Kasumi-1 (cell line): ENCODE measurements at regions not wholly inside any gene's neighbourhood (a gene's known extent, or its start where the extent isn't known, plus 50 kb on each side); places are given as distances from the start of the nearest gene placed in this dataset.

ENCODE experiments used
- DNase-seq, 2 experiments: peaks; one replicate each; lab custom pipeline; 2025; lab: John Stamatoyannopoulos, UW

DNA sequence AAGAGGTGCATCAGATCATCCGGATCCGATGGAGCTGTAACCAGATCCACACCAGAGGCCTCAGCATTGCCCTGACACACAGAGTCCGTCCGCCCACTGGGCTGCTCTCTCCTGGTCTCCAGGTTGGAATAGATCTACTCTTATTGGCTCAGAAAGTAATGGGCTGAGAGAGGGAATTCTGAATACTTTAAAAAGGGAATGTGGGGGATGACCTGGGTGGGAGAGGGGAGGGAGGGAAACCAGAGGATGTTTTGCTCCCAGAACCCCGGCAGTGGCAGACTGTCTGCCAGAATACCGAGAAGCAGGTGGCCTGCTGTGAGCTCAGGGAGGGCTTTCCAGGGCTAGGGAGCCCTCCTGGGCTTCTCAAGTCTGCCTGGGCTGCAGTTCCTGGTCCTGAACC is 126.5 kb downstream of the ENGASE start:
- no peak for DNase-seq

DNA sequence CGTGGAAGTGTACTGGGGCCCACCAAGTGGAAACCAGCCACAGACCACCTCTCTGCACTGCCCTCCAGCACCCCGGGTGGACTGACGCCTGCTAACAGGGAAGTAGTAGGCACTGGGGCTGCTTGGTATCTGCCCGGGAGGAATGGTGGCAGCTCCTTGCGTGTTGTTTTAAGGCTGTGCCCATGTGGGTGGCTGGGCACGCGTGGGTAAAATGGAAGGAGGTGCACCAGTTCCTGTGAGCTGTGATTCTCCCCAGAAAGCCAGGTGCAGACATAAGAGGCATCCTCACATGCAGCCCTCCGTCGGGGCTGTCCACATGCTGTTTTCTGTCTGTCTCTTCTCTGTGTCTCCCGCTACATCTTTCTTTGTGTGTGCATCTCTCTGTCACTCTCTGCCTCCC is 122.3 kb downstream of the ENGASE start:
- DNase-seq = no peak

DNA sequence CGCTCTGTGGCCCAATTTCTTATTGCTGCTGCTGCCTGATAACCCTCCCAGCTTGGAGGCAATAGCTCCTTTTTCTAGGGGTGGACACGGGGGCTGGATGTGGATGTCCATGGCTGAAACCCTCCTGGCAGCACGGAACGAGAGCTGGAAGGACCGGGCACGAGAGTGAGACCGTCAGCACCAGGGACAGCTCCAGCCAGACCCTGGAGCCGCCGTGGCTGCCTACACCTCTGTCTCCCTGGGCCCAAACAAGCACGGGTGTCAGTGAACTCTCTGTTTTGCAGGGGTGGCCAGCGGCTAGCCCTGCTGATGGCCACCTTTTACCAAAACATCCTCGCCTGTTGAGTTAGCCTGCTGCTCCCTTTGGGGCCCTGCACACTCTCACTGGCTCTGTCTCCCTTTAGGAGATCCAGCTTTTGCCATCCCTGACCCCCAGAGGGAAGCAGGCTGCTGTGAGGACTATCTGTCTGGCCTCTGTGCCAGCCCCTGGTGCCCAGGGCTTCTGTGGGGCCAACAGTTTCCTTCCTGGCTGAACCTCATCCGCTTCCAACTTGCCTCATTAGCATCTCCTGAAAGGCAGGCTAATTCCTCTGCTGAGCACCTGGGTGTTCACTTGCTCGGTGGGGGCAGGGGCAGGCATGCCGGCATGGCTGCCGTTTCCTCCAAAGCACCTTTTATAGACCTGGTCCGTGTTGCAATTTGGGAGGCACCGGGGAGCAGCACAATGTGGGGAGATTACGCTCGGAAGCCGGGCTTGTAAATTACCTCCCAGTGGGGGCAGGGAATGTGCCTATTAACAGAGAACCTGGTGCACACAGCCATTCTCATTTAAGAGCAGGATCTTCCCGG is 118.1 kb downstream of the ENGASE start:
- peak; percentile 42 to 74 for DNase-seq

DNA sequence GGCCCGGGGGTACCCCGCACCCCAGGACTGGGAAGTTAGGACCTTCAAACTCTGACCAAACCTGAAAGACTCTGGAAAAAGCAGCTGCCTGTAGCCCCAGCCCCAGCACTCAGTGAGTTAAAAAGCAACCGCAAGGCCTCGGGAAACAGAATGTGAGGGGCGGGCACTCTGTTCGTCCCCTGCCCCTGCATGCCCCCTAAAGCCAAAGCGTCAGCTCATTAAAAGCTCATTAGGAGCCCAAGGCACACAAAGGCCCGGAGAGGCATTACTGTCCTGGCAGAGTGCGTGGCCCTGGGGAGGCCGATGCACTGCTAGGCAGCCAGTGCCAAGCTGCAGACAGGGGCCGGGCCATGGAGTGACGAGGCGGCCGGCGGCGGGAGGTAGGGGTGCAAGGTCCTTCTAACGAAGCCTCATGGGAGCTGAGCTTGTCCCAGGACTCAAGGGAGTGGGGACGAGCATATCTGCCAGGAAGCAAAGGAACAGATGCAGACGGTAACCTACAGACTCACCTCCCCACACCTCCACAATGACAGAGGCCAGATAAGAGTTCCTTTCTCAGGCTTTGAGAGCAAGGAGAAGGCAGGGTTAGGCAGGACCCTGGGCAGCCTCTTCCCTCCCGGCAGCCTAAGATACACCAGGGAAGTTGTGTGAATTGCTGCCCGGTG is 116.8 kb downstream of the ENGASE start:
- no peak for DNase-seq

DNA sequence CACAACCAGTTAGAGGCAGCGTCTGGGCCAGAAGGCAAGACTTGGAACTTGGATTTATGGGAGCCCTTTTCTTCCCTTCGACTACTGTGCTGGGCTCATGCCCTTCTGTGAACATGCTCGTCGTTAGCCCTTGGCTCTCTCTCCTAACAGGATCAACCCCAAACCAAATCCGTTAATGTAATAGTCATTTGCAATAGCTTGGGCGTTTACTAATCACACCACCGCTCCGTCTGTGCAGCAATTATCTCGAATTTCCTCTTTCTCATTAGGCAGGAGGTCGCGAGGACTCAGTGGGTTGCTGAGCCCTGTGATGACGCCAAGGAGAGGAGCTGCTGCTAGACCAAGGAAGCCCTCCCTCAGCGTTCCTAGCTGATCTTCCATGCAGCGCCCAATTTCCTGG is 114.7 kb downstream of the ENGASE start:
- DNase-seq = no peak

DNA sequence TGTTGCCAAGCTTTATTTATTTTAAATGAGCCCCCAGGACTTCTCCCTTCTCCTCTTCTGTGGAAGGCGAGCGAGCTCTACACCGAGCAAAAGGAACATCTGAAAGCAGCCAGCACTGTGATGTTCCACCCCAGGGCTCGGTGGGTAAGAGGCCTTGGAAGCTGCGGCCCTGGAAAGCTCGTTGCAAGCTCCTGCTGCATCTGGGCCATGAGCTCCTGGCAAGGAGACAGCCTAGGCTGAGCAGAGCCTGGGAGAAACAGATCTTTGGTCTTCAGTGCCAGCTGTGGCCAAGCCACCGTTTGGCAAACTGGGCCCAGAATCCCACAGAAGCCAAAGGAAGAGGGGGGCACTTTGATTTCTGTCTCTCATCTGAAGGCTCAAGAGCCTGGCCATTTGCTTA is 114.1 kb downstream of the ENGASE start:
- DNase-seq = no peak

DNA sequence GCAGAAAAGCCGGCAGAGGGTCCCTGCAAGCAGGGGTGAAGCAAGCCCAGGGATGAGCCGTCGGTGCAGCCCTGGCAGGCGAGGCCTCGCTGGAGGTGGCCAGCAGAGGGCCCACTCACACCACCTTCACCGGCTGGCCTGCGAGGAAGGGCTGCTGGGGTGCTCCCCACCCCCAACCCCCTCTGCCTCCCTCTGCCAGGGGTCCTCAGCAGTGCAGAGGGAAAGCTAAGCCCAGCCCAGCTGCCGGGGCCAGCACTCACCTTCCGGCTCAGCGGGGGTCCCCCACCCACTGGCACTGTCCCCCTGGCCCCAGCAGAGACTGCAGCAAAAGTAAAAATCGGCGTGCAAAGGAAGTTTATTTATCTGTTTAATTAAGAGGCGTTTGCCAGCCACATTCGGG is 113.4 kb downstream of the ENGASE start:
- peak; percentile 5 to 8 for DNase-seq

DNA sequence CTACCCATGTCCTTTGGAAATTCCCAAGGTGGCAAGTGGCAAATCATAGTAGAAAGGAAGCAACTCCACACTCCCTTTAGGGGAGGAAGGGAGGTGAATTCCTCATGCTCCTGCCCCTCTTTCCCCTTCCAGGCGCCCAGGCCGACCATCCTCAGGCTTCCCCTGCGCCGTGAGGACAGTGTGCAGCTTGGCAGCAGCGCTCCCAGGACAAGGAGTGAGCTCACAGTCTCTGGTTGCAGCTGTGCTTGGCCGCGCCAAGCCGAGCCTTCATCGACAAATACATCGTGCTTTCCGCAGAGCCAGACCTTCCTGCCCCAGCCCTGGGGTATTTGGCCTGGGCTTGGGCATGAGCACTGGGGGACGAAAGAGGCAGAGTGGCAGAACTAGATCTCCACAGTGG is 112.6 kb downstream of the ENGASE start:
- DNase-seq = no peak

DNA sequence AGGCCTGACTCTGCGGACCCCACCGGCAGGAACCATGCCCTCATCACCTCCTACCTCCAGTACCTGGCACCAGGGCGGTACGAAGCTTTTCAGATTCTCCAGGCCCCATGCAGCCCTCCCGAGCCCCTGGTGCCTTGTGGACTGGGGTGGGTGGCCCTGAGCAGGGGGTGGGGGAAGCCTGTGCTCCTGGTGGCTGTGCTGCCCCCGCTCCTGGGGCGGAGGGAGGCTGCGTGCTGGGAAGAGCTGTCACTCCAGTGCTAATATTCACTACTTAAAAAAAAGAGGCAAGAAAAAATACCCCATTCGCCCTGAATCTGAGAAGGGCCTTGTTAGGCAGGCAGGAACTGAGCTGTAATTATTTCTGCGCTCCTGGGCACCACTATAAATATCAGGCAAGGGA is 111.8 kb downstream of the ENGASE start:
- DNase-seq = no peak

DNA sequence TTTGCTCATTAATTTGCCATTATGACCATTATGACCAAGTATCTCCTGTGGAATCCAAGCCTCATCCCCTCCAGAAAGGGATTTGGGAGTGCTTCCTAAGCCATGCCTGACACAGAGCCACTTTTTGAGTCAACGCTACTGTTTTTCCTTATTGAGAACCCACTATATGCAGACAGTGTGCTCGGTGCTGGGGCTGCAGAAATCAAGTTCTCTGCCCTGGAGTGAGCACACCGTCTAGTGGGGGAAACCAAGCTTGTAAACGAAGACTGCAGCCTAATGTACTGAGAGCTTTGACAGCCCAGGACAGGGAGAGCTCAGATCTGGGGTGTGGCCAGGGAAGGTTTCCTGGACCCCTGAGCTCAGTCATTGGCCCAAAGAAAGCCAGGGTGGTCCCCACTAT is 111.0 kb downstream of the ENGASE start:
- DNase-seq = no peak

DNA sequence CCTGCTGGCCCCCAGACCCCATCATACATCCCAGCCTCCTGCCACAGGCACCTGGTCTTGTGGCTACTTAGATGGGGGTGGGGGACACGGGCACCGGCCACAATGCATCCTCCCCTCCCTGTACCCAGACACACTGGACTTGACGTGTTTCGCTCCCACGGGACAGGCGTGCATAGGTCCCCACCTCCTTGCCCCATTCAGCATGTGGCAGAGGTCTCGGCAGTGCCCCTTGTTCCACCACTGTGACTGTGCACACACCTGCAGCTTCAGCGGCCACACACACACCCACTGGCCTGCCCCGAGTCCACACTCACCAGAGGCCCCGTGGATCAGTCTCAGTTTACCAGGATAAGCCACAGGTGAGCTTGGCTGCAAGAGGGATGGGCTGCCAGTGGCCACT is 109.6 kb downstream of the ENGASE start:
- no peak for DNase-seq

DNA sequence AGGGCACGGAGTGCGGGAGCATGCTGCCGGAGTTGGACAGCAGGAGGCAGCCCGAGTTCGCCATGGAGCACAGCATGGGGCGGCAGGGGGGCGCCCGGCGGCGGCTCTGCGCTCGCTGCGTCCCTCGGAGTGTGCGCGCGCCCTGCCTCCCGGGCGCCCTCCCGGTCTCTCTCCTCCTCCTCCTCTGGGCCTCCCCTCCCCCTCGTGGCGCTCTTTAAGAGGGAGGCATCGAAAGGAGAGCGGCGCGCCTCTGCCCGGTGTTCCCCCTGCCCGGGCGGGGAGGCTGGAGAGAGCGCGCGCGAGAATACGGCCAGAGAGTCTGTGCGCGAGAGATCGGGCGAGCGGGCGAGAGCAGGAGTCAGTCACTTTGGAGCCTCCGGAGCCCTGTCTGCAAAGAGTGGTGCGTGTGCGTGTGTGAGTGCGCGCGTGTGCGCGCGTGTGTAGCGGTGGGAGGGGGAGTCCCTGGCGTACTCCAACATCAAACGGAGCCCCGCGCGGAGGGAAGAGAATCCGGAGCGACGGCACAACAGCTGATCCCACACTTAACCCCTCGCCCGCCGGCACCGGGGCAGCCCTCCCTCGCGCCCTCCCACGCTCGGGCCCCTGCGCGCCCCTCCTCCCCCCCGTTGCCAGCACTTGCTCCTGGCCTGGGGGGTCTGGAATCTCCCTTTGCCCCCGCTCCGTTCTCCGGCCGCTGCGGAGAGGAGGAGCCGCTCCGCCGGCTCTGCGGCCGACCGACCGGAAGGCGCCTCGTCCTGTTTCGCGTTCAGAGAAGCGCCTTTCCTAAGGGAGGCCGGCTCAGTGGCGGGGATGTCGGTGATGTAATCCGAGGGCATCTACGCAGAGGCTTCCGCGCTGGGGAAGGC is 108.9 kb downstream of the ENGASE start:
- peak; percentile 43 to 52 for DNase-seq

DNA sequence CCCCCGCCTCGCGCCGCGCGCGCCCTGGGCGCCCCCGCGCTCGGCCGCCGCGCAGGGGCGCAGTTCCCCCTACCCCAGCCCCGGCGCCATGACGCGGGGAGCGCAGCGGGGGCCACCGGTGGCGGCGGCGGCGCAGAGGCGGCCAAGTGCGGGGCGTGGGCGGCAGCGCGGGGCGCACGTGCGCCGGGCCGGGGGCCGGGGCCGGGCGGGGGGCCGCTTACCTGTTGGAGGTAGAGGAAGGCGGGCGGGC is 108.3 kb downstream of the ENGASE start:
- DNase-seq = no peak

DNA sequence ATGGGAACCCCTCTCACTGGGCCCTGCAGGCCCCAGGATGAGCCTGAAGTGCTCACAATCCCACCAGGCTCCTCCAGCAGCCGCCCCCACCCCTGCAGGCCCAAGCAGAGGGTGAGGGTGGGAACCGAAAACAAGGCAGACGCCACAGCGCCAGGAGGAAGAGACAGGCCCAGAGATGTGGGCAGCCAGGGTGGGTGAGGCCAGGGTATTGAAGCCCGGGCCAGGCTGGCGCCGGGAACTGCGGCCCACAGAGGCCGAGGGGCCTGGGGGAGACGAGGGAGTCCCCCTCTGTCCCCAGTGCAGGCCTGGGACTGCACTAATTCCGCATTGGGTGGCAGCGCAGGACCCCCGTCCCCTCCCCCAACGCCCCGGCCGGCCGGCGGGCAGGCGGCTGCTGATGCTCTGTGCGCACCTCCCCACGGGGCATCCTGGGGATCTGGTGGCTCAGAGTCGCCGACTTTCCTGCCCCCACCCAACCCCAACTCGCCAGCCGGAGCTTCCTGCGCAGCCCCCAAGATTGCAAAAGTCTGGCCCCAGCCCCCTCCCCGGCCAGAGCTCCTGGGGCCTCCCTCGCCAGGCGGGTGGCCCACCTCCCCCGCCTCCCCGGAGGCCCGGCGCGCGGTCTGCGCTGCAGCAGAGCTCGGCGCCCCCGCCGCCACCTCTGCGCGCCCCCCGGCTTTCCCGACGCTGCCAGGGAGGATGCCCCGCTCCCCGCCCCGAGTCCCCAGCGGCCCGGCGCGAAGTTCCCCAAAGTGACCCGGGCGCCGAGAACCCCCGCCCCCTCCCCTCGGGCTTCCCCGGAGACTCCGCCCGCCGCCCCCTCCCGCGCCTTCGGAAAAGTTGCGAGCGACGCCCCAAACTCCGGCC is 107.8 kb downstream of the ENGASE start:
- no peak for DNase-seq

DNA sequence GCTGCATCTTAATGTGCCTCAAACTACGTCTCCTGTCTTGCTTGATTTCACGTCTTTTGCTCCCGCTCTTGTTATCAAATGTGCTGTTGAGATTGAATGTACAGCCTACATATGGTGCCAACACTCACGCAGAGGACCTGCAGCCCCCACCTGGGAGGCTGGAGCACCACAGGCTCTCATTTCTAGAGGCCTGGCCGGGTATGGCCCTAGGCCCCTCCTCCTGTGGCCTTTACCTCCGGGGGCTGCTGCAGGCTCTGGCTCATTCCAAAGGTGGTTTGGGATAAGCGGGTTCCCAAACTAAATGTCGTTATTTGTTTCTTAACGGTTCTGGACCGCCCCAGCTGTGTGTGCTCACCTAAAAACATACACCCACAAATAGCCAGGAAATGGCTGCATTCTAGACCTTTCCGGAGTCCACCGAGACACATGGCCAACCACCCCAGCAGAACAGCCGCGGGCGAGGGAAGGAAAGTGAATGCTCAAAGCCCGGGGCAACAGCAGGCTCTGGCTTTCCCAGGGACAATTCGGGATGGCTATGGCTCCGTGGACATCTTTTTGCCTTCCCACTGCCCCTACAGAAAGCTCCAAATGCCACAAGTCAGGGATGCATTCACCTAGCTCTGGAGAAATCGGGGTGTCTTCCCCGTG is 105.9 kb downstream of the ENGASE start:
- no peak for DNase-seq

DNA sequence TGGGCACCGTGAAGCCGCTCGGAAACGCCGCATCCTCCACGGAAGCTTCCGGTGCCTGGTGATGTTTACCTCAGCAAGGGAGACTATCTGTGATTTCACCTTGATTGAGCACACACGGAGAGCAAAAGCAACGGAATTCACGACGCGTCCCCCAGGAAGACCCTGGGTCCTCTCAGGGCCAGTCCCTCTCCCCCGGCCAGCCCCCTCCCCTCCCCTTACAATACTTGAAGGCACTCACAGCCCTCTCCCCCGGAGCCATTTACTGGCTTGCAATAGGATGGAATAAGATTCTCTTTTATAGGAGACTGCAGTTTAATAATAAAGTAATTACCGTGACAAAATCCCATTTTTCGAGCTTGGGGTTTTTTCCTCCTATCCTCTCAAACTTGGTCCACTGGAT is 104.7 kb downstream of the ENGASE start:
- no peak for DNase-seq

DNA sequence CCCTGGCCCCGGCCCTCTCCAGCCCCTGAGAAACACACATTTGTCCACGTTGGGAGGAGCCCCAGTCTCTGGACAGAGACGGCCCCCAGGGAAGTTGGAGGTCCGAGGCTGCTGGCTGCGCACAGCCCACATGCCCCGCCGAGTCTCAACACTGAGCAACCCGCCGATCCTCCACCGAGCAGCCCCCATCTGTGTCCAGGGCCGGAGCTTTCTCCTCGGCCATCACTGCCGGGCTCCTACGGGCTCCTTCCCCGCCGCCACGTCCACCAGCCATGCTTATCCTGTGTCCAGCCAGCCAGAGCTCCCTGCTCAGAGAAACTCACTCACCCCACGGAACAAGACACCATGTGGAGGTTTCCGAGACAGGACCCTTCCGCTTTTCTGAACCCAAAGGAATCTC is 103.3 kb downstream of the ENGASE start:
- DNase-seq = no peak

DNA sequence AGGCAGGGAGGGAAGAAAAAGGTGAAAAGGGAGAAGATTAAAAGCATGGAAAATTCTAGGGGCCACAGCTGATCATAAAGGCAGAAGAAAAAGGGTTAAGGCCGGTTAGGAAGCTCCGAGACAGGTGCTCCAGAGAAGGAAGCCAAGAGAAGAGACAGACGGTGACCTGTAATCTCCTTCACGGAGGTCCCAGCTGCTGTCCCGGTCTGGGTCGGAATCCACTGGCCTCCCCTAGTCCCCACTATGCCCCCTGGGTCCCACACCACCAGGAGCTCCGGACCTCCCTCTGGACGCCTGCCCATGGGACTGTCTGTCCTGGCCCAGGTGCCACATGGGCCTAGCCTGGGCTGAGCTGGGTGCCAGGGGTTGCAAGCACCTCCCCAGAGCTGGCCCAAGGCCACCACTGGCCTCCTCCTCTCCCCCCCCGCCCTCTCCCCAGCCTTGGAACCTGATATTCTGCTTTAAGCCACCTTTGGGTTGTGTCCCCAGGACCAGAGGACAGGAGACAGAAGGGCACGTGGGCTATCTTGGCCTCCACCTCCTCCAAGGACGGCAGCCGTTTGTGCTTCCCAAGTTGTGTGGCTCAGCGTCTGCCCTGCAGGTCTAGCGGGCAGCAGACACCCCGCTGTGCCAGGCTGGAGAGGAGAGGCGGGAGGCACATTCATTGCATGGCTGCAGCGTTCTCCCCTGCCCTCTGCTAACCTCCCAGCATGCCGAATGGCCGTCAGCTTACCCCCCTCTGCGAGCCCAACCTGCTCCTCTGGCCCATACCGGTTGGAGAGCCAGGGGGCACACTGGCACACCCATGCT is 102.4 kb downstream of the ENGASE start:
- no peak for DNase-seq

DNA sequence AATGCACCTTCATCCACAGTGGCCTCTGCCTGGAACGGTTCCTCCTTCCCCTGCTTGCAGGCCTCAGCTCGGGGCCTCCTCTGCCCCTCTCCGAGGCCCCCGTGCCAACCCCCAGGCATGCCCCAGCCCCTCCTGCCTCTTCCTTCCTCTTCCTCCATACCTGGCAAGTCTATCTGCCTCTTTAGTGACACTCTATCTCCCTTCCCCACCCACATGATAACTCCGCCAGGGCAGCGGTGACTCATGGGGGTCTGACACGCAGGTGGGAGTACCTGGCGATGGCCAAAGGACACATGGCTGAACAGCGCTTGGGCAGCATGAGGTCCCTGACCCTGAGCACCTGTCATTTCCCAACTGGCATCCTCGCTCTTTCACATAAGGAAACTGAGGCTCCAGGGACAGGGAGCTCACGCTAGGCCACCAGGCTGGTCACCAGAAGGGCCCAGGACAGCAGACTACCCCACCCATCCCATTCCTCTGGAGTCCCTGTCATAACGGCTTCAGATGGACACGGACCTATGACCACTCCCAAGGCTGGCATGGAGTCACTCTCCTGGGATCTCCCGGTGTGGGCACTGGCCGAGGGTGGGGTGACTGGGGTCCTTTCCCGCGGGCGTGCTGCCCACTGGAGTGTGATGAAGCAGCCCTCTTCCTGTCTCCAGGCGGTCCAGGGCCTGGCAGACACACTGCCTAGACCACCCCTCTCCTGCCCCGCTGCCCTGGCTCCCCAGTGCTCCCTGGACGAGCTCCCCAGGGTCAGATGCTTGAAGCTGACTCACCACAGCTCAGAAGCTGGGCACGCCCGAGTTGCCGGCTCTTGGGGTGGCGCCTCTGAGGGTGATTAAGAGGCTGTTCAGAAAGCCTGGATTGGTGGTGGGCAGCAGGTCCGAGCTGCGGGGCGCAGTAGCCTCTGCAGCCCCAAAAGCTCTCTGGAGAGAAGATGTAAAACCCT is 100.6 kb downstream of the ENGASE start:
- no peak for DNase-seq
